GM12878 (cell line): ENCODE measurements at regions not wholly inside any gene's neighbourhood (a gene's known extent, or its start where the extent isn't known, plus 50 kb on each side); places are given as distances from the start of the nearest gene placed in this dataset.

Experiments
- ATAC-seq: fragments of 200-7000 bp; cut with Tn5 transposase; 3 replicates; pipeline ENCODE4 v1.9.1; 2020; ENCODE audit warnings: mild to moderate bottlenecking, moderate library complexity
- BruUV-seq: library from RNA; stranded (reverse); fragments of 400-500 nt; replicated peaks from 2 replicates; lab custom pipeline; 2021; lab: Mats Ljungman, UMichigan
- CTCF ChIA-PET: fragments of 300-600 bp; sonication (Branson Sonifier 250); formaldehyde crosslinking; extraction: SDS; loops from one replicate; lab custom pipeline; 2021; ENCODE audit warnings: inconsistent platforms; lab: Yijun Ruan, JAX
- POLR2A ChIA-PET: fragments of 350-600 bp; formaldehyde crosslinking; extraction: SDS; loops from one replicate; lab custom pipeline; 2021; ENCODE audit warnings: inconsistent platforms; lab: Charles Lee
- RAD21 ChIA-PET: fragments of 300-600 bp; sonication (Branson Sonifier 250); formaldehyde crosslinking; loops from one replicate; lab custom pipeline; 2023; ENCODE audit warnings: antibody characterized with exemption; ENCODE audit not compliant: unreplicated experiment; lab: Charles Lee
- SMC1A ChIA-PET: fragments of 300-600 bp; sonication (Branson Sonifier 250); formaldehyde crosslinking; loops from one replicate; lab custom pipeline; 2023; ENCODE audit not compliant: unreplicated experiment, uncharacterized antibody; lab: Charles Lee
- DNase-seq: peaks from one replicate; pipeline ENCODE4 v3.0.0-alpha.2; 2011; ENCODE audit warnings: low read depth, low spot score
- FAIRE-seq: peaks from 3 replicates; lab custom pipeline; 2011; peaks lifted over from hg19 to GRCh38; lab: Jason Lieb, UNC
- H2AFZ ChIP-seq: 2 replicates; pipeline ENCODE4 v1.6.0; 2011; ENCODE audit warnings: low read depth, low read length, control low read depth; ENCODE audit not compliant: control insufficient read depth
- H3K27ac ChIP-seq: 2 replicates; pipeline ENCODE4 v1.5.1; 2011; ENCODE audit warnings: control low read depth; ENCODE audit not compliant: control insufficient read depth, insufficient read depth
- H3K27me3 ChIP-seq, 2 experiments: replicated peaks in 1 of 2; 2 replicates each; pipeline versions ENCODE4 v1.6.0 to v1.6.1; 2011; ENCODE audit warnings: low read length in 1 of 2; ENCODE audit not compliant: control insufficient read depth in 2 of 2, insufficient read depth in 2 of 2
- H3K36me3 ChIP-seq, 2 experiments: 2 replicates each; pipeline ENCODE4 v1.5.1; 2011; ENCODE audit warnings: low read length in 1 of 2; ENCODE audit not compliant: control insufficient read depth in 2 of 2, insufficient read depth in 2 of 2
- H3K4me1 ChIP-seq: 2 replicates; pipeline ENCODE4 v1.6.1; 2011; ENCODE audit warnings: mild to moderate bottlenecking, low read length, moderate library complexity, mixed read lengths; ENCODE audit not compliant: control insufficient read depth, insufficient read depth
- H3K4me2 ChIP-seq: 2 replicates; pipeline ENCODE4 v1.6.0; 2011; ENCODE audit warnings: control low read depth; ENCODE audit not compliant: control insufficient read depth, insufficient read depth
- H3K4me3 ChIP-seq: fragments of 200-600 bp; sonication (generic); 2 replicates; pipeline ENCODE4 v1.5.1; 2016
- H3K79me2 ChIP-seq: 2 replicates; pipeline ENCODE4 v1.6.0; 2011; ENCODE audit warnings: low read length; ENCODE audit not compliant: control insufficient read depth, insufficient read depth
- H3K9ac ChIP-seq: 2 replicates; pipeline ENCODE4 v1.8.0; 2011; ENCODE audit warnings: low read length, control low read depth, mixed read lengths; ENCODE audit not compliant: control insufficient read depth, insufficient read depth
- H3K9me3 ChIP-seq: replicated peaks from 3 replicates; pipeline ENCODE4 v1.5.1; 2011; ENCODE audit warnings: mild to moderate bottlenecking, low read length; ENCODE audit not compliant: control insufficient read depth, insufficient read depth
- H4K20me1 ChIP-seq: 2 replicates; pipeline ENCODE4 v1.6.0; 2011; ENCODE audit not compliant: control insufficient read depth, insufficient read depth
- ETV6 ChIP-seq, 2 experiments: fragments of 450-650 bp in 1 of 2; IDR thresholded peaks in 1 of 2; conservative IDR thresholded peaks in 1 of 2; 2 replicates each; pipeline ENCODE4 v1.6.1; 2014; ENCODE audit warnings: antibody characterized with exemption in 1 of 2, borderline replicate concordance in 1 of 2, low read depth in 1 of 2, mild to moderate bottlenecking in 1 of 2, moderate library complexity in 1 of 2
- MYC ChIP-seq: IDR thresholded peaks from 2 replicates; pipeline ENCODE4 v1.6.1; 2011; ENCODE audit warnings: mild to moderate bottlenecking, low read length, moderate library complexity, inconsistent platforms; ENCODE audit not compliant: insufficient read depth, insufficient replicate concordance, insufficient read length, severe bottlenecking
- NR2C1 ChIP-seq: fragments of 450-650 bp; IDR thresholded peaks from 2 replicates; pipeline ENCODE4 v1.6.1; 2017; ENCODE audit warnings: antibody characterized with exemption, mild to moderate bottlenecking, moderate library complexity
- RAD21 ChIP-seq: IDR thresholded peaks from 2 replicates; pipeline ENCODE4 v1.6.1; 2011; ENCODE audit warnings: mild to moderate bottlenecking, low read depth, low read length, moderate library complexity; ENCODE audit not compliant: insufficient read depth
- RB1 ChIP-seq: fragments of 450-650 bp; formaldehyde crosslinking; IDR thresholded peaks from 2 replicates; pipeline ENCODE4 v1.6.1; 2017; ENCODE audit warnings: mild to moderate bottlenecking, borderline replicate concordance
- SMC3 ChIP-seq: IDR thresholded peaks from 2 replicates; pipeline ENCODE4 v1.6.1; 2011; ENCODE audit warnings: low read length, improper control_type of control experiment, borderline replicate concordance
- TARDBP ChIP-seq: IDR thresholded peaks from 2 replicates; pipeline ENCODE4 v1.6.1; 2016; ENCODE audit warnings: borderline replicate concordance
- in situ Hi-C: fragments of 300-500 bp; cut with MboI; formaldehyde crosslinking; loops from 9 replicates; pipeline ENCODE4 v1.14.3; 2018; ENCODE audit warnings: mixed read lengths
- intact Hi-C: fragments of 100-400 bp; cut with micrococcal nuclease; formaldehyde crosslinking; loops from one replicate; pipeline ENCODE4 v1.14.2; 2022; ENCODE audit not compliant: unreplicated experiment
- TF ChIP-seq, protein P1 (sequence below): IDR thresholded peaks from 2 replicates; pipeline ENCODE4 v1.6.1; 2011; ENCODE audit warnings: low read depth, mild to moderate bottlenecking, low read length, moderate library complexity, borderline replicate concordance; ENCODE audit errors: extremely low read depth
- TF ChIP-seq, protein P2 (sequence below), 3 experiments: IDR thresholded peaks in 2 of 3; conservative IDR thresholded peaks in 1 of 3; 2 replicates each; pipeline ENCODE4 v1.5.1; 2011; ENCODE audit warnings: low read depth in 3 of 3, low read length in 3 of 3, mild to moderate bottlenecking in 3 of 3, control low read depth in 2 of 3, moderate library complexity in 2 of 3, inconsistent platforms in 1 of 3, mixed read lengths in 1 of 3; ENCODE audit not compliant: control insufficient read depth in 2 of 3, insufficient read depth in 1 of 3; ENCODE audit errors: extremely low read depth in 1 of 3

DNA sequence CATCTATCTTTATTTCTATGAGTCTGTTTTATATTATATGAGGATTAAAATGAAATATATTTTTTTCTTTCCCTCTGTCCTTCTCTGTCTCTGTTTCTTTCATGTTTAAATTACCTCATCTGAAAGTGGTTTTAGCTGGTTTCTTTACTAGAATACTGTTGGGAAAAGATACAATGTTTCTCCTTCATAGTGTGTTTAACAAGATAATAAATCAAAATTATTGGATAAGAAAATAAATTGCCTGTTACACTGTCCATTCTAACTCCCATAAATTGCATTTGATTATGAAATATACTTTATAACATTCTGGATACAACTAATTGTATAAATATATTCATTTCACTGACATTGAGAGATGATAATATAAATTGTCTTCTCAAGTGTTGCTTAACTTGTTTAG is 1168.0 kb downstream of the PLA2G4A start (continued):
- TF ChIP-seq NR2C1 (no peak), TARDBP (no peak), RB1 (no peak)
- TF ChIP-seq, protein P1, sequence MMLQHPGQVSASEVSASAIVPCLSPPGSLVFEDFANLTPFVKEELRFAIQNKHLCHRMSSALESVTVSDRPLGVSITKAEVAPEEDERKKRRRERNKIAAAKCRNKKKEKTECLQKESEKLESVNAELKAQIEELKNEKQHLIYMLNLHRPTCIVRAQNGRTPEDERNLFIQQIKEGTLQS: no peak

DNA sequence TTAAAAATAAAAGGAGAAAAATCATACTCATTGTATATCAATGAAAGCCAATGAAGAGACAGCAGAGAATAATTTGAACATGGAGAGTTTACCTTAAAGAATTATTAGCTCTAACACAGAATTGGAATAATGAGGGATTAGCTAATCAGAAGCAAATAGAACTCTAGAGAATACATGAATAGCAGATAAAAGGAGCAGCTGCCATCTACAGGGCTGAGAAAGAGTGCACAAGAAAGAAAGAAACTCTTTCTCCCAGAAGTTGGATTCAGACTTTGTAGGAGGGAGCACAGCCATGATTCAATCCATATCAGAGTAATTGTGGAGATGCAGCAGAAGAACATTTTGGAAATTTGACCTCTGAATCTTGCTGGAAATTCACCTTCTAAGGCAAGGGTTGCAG is 1171.2 kb downstream of the PLA2G4A start:
- in situ Hi-C loops: no loop called here
- FAIRE-seq: no peak
- intact Hi-C loops: no loop called here

More for the DNA sequence above, 1171.2 kb downstream of the PLA2G4A start:
- H3K4me2 ChIP-seq: no peak overlapping the region
- TF ChIP-seq, protein P2, sequence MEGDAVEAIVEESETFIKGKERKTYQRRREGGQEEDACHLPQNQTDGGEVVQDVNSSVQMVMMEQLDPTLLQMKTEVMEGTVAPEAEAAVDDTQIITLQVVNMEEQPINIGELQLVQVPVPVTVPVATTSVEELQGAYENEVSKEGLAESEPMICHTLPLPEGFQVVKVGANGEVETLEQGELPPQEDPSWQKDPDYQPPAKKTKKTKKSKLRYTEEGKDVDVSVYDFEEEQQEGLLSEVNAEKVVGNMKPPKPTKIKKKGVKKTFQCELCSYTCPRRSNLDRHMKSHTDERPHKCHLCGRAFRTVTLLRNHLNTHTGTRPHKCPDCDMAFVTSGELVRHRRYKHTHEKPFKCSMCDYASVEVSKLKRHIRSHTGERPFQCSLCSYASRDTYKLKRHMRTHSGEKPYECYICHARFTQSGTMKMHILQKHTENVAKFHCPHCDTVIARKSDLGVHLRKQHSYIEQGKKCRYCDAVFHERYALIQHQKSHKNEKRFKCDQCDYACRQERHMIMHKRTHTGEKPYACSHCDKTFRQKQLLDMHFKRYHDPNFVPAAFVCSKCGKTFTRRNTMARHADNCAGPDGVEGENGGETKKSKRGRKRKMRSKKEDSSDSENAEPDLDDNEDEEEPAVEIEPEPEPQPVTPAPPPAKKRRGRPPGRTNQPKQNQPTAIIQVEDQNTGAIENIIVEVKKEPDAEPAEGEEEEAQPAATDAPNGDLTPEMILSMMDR (IDR thresholded peaks at IDR 0.05 in 2 of 3, conservative IDR thresholded peaks at IDR 0.05 in 1 of 3; ENCODE audit: control insufficient read depth in 2 of 3, extremely low read depth in 1 of 3, insufficient read depth in 1 of 3, low read depth in 3 of 3, low read length in 3 of 3): peak in 1 of 3 experiments; percentile 15; a peak in 1 of 6 replicates
- TF ChIP-seq MYC (no peak), SMC3 (peak; percentile 10; the same call in 1 of the 2 replicates), ETV6 (conservative IDR thresholded peaks at IDR 0.05 in 1 of 2, IDR thresholded peaks at IDR 0.05 in 1 of 2; ENCODE audit: borderline replicate concordance in 1 of 2, low read depth in 1 of 2) (no peak), RAD21 (peak; percentile 36)
- ChIA-PET CTCF (interaction anchor here (1.2 to 1.8 kb wide), 3 partner anchors 14 to 71 kb away, joined by 3 to 14 read pairs (median 4); no protein-coding TSS in a partner anchor), POLR2A (no interaction called here), SMC1A (interaction anchor here (1.1 to 1.7 kb wide), 2 partner anchors 71 to 72 kb away, joined by 5 to 16 read pairs; no protein-coding TSS in a partner anchor), RAD21 (interaction anchor here (1.1 kb wide), 1 partner anchor 71 kb away, joined by 8 read pairs; no protein-coding TSS in a partner anchor)
- H3K9me3 ChIP-seq: no peaks in the 10 kb centered on the region; the same call in 2 of the 3 replicates
- no peaks in the 10 kb centered on the region for H3K27me3 ChIP-seq
- H3K27ac ChIP-seq: no peak overlapping the region
- no TSS peak for BruUV-seq
- DNase-seq (no peak), ATAC-seq (peak; percentile 39; the same call in 2 of the 3 replicates)
- no peak overlapping the region for H3K9ac ChIP-seq
- H4K20me1 ChIP-seq: no peaks in the 10 kb centered on the region
- no peak overlapping the region for H2AFZ ChIP-seq
- no peak overlapping the region for H3K4me3 ChIP-seq
- H3K79me2 ChIP-seq: no peaks in the 10 kb centered on the region
- H3K36me3 ChIP-seq: no peaks in the 10 kb centered on the region
- no peaks in the 10 kb centered on the region; the same call in 1 of the 2 replicates for H3K4me1 ChIP-seq
